Central memory CD4-positive, alpha-beta T cell (primary cell): ENCODE measurements at regions not wholly inside any gene's neighbourhood (a gene's known extent, or its start where the extent isn't known, plus 50 kb on each side); places are given as distances from the start of the nearest gene placed in this dataset.
"Not testable (repeated sequence)": the region's sequence is repeated elsewhere in the genome, so short reads cannot be mapped to it uniquely, and the experiment has no call there.

Source experiments
- DNase-seq: peaks from one replicate; pipeline ENCODE4 v3.0.0; 2022

GRCh38 chr18:60007661-60008060 is 107.9 kb downstream of the PMAIP1 start:
- DNase-seq, result no peak

DNA sequence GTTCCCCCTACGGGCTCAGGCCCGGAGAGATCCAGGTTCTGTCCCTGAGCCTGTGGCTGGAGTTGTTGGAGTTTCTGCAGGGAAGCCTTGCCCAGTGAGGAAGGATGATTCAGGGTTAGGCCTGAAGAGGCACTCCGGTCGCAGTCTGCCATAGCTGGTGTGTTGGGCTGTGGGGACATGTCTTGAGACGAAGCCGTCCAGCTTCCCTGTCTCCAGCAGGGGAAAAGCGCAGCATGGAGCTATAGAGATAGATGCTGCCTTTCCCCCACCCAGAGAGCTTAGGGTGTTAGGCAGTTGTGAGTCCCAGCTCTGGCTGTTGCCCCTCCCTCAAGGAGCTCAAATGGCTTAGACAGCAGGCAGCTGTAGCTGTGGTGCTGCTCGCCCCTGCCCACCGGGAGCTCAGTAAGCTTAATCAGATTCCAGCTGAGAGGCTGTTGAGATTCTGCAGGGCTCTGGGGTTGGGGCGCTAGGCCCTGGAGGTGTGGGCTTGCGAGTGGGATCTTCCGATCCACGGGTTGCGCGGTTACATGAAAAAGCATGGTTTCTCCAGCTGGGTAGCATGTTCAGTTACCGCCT is 103.9 kb downstream of the PMAIP1 start:
- DNase-seq, result no peak

- DNase-seq, result no peak
These were observed 96.7 kb downstream of the PMAIP1 start for GRCh38 chr18:59996370-59996966.

DNA sequence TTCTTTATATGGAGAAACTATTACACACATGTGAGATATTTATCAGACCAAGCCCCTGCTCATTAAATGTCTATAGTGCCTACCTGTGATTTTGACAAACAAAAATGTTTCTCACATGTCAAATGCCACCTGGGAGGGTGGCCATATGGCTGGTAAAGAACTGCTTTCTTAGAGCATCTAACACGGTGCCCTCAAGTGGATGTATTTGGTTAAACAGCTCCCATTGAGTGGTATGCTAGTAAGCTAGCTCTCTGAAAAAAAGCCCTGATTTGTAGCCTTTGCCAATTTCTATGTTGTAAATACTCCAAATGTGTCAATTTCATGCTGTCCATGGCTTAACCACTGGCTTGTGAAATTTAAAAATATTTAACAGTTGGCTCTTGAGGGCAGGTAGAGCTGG is 94.6 kb downstream of the PMAIP1 start:
- DNase-seq, result no peak

GRCh38 chr18:59993560-59993959 is 93.8 kb downstream of the PMAIP1 start:
- DNase-seq, result no peak

GRCh38 chr18:59990121-59990823 is 90.5 kb downstream of the PMAIP1 start:
- no peak for DNase-seq

DNA sequence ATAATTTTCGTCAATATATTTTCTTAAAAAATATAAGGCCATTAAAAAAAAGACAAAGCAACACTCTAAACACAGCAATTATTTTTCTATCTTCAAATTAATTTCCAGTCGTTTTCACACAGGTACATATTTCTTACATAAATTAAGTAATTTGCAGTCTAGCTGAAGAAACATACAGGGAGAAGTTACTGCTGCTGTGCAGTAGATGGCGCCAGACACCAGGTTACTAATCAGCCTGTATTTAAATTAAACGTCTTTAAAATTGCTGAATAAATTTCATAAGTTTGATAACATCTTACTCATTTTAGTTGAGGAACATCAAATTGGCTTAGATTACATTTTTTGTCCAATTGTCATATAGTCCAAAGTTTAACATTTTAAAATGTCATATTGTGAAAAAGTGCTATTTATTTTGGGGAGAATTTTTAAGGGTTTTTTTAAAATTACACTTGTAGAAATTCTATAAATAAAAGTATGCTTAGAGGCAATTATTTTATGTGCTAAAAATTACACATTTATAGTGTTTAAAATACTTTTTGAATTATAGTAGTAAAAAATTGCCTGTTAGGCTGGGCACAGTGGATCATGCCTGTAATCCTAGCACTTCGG is 88.4 kb downstream of the PMAIP1 start:
- DNase-seq, result peak; percentile 17

DNA sequence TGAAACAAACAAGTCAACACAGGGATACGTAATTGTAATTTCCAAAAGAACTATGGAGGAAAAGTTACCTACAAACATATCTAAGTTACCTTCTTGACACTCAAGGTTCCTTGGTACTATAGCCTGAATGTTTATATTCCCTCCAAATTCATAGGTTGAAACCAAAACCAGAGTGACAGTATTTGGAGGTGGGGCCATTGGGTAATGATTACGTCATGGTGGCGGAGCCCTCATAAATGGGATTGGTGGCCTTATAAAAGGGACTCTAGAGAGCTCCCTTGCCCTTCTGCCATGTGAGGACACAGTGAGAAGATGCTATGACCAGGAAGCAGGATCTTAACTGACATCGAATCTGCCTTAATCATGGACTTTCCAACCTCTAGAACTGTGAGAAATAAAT is 87.3 kb downstream of the PMAIP1 start:
- DNase-seq, result no peak

GRCh38 chr18:59986139-59986538 is 86.3 kb downstream of the PMAIP1 start:
- no peak for DNase-seq

DNA sequence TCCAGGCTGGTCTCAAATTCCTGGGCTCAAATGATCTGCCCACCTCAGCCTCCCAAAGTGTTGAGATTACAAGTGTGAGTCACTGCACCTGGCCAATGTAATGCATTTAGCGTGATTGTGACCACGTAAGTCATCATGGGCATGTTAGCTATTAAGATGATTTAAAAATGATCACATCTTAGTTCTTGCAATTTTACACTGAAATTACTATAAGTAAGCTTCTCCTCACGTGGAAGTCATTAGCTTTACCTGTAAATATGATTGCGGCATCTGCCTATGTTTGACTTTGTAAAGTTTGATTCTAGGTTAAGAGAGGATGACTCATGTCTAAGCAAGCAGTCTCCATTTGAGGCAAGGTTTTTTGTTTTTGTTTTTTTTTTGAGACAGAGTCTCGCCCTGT is 85.5 kb downstream of the PMAIP1 start:
- DNase-seq, result no peak

DNA sequence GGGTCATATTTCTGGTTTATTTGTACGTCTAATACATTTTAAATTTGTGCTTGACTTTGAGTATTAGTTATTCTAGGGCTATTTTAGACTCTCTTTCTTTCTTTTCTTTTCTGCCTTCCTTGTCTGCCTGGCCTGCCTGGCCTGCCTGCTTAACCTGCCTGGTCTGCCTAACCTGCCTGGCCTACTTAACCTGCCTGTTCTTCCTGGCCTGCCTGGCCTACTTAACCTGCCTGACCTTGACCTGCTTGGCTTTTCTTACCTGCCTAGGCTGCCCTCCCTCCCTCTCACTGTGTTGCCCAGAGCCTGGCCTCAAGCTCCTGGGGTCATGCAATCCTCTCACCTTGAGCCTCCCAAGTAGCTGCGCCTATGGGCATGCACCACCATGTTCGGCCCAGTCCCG is 83.7 kb downstream of the PMAIP1 start:
- no peak for DNase-seq

- no peak for DNase-seq
These were observed 80.4 kb downstream of the PMAIP1 start for GRCh38 chr18:59980188-59980637.

DNA sequence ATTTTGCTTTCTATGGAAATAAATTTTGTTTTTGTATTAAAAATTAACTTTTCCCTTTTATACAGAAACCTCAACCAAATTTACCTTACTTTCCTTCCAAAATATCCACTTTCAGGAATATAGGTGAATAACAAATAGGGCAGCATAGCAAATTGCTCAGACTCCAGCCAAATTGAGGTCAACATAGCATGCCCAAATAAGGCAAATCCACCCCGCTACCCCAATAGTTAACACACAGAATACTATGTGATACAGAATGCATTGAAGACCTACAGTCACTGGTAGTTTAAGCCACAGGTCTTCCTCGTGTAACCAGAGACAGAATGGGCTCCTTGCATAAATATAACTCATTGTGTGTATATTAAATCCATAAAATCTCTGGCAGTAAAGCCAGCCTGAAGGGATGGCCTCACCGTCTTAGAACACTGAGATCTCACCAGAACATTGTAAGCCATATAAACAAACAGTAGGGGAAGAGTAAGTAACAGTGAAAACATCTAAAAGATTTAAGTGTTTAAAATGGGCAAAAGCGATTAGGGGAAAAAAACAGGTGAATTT is 72.2 kb downstream of the PMAIP1 start:
- no peak for DNase-seq

GRCh38 chr18:59971144-59971543 is 71.3 kb downstream of the PMAIP1 start:
- DNase-seq, result not testable (repeated sequence)

- not testable (repeated sequence) for DNase-seq
These were observed 69.8 kb downstream of the PMAIP1 start for GRCh38 chr18:59969477-59970028.

- no peak for DNase-seq
These were observed 68.8 kb downstream of the PMAIP1 start for GRCh38 chr18:59968583-59968982.

DNA sequence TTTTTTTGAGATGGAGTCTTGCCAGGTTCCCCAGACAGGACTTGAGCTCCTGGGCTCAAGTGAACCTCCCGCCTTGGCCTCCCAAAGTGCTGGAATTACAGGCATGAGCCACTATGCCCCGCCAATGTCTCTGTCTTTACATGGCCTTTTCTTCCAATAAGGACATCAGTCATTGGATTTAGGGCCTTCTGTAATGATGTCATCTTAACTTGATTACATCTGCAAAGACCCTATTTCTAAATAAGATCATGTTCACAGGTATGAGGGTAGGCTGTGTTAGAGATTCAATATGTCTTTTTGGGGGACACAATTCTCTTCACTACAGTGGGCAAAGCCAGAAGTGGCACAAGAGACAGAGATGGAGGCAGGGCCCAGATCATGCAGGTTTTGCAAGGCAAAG is 68.1 kb downstream of the PMAIP1 start:
- DNase-seq, result no peak

DNA sequence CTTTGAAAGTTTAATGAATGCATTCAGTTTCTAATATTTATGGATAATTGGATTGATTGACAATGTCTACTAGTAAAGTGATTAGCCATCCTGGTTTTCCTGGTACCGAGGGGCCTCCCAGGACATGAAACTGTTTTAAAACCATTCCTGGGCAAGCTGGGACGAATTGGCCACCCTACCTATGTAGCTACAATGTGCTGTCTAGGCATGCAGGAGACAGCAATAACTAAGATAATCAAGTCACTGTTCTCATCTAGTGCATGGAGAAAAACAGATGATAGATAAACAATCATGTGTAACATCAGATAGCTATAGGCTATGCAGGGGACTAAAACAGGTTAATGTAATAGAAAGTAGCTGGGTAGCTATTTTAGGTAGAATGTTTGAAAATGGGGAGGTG is 67.1 kb downstream of the PMAIP1 start:
- DNase-seq, result no peak

GRCh38 chr18:59963229-59963628 is 63.4 kb downstream of the PMAIP1 start:
- DNase-seq, result no peak

GRCh38 chr18:59961070-59961469 is 61.3 kb downstream of the PMAIP1 start:
- DNase-seq, result no peak

- no peak for DNase-seq
These were observed 60.5 kb downstream of the PMAIP1 start for GRCh38 chr18:59960272-59960671.

GRCh38 chr18:59959606-59960005 is 59.8 kb downstream of the PMAIP1 start:
- DNase-seq, result no peak

DNA sequence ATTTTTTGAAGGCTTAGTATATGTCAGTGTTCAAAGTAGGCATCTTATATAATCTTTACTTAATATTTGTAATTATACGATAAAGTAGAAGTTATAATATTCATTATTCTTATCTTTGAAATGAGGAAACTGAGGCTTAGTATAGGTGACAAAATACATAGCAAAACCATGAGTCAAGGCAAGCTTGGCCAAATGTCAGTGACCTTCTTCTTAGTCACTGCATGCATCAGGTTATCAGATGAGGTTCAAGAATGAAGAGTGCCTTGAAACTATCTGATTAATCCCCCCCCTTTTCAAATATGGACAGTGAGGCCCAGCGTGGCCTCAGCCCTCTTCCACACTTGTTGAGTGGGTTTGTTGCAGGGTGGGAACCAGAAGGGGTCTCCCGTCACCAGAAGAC is 59.3 kb downstream of the PMAIP1 start:
- no peak for DNase-seq
